HCT116 (cell line): ENCODE measurements at regions not wholly inside any gene's neighbourhood (a gene's known extent, or its start where the extent isn't known, plus 50 kb on each side); places are given as distances from the start of the nearest gene placed in this dataset.

ENCODE experiments used
- ATAC-seq: fragments of 200-7000 bp; cut with Tn5 transposase; 2 replicates; pipeline ENCODE4 v1.9.1; 2020; ENCODE audit warnings: mild to moderate bottlenecking, moderate library complexity
- BruUV-seq: library from RNA; stranded (reverse); fragments of 400-500 nt; replicated peaks from 2 replicates; lab custom pipeline; 2021; lab: Mats Ljungman, UMichigan
- CTCF ChIA-PET: fragments of 300-600 bp; sonication (Branson Sonifier 250); formaldehyde crosslinking; loops from one replicate; lab custom pipeline; 2021; ENCODE audit warnings: antibody characterized with exemption; lab: Charles Lee
- POLR2A ChIA-PET: fragments of 300-600, 350-600 bp; sonication (Branson Sonifier 250); formaldehyde crosslinking; loops from one replicate; lab custom pipeline; 2021; ENCODE audit warnings: antibody characterized with exemption; lab: Charles Lee
- RAD21 ChIA-PET, 2 experiments: fragments of 300-600 bp; sonication (Branson Sonifier 250); formaldehyde crosslinking; loops; one replicate each; lab custom pipeline; 2023; ENCODE audit warnings: low total read pairs in 2 of 2; ENCODE audit not compliant: uncharacterized antibody in 2 of 2, unreplicated experiment in 2 of 2, low non-redundant PET in 1 of 2; lab: Charles Lee
- DNase-seq: peaks from one replicate; pipeline ENCODE4 v3.0.0-alpha.2; 2010; ENCODE audit warnings: low read depth, low spot score
- H2AFZ ChIP-seq: fragments of 200-600 bp; shearing (Covaris generic), sonication (generic); 2 replicates; pipeline ENCODE4 v1.6.1; 2017; ENCODE audit warnings: low read depth, mixed run types, mixed read lengths, antibody characterized with exemption, low read length; ENCODE audit not compliant: poor library complexity, severe bottlenecking
- H3K27ac ChIP-seq: 2 replicates; pipeline ENCODE4 v1.5.1; 2012; ENCODE audit warnings: low read depth, low read length
- H3K27me3 ChIP-seq: fragments of 200-600 bp; sonication (generic); 2 replicates; pipeline ENCODE4 v1.6.1; 2016; ENCODE audit warnings: mixed run types, low read length, mixed read lengths; ENCODE audit not compliant: insufficient read depth
- H3K36me3 ChIP-seq, 2 experiments: fragments of 200-500 bp in 1 of 2; fragments of 200-600 bp in 1 of 2; sonication (Bioruptor generic) in 1 of 2; sonication (generic) in 1 of 2; 2 replicates each; pipeline versions ENCODE4 v1.5.1 to v1.6.1; 2014 to 2016; ENCODE audit warnings: low read length in 2 of 2, inconsistent platforms in 1 of 2, mixed read lengths in 1 of 2, mixed run types in 1 of 2; ENCODE audit not compliant: insufficient read depth in 2 of 2, control insufficient read depth in 1 of 2
- H3K4me1 ChIP-seq, 2 experiments: fragments of 200-600 bp in 1 of 2; sonication (generic) in 1 of 2; 2 replicates each; pipeline versions ENCODE4 v1.5.1 to v1.6.1; 2012 to 2017; ENCODE audit warnings: low read length in 2 of 2, inconsistent platforms in 1 of 2, mild to moderate bottlenecking in 1 of 2, mixed read lengths in 1 of 2, mixed run types in 1 of 2, moderate library complexity in 1 of 2; ENCODE audit not compliant: insufficient read depth in 2 of 2, control insufficient read depth in 1 of 2
- H3K4me2 ChIP-seq: fragments of 200-600 bp; sonication (generic); 2 replicates; pipeline ENCODE4 v1.6.1; 2017; ENCODE audit warnings: mixed run types, low read length, mixed read lengths
- H3K4me3 ChIP-seq, 2 experiments: fragments of 200-600 bp in 1 of 2; sonication (generic) in 1 of 2; replicated peaks in 1 of 2; 2 replicates each; pipeline ENCODE4 v1.5.1; 2011 to 2016; ENCODE audit warnings: low read length in 2 of 2, control low read depth in 1 of 2, low read depth in 1 of 2, mild to moderate bottlenecking in 1 of 2, mixed read lengths in 1 of 2, mixed run types in 1 of 2
- H3K79me2 ChIP-seq: fragments of 200-600 bp; sonication (generic); 2 replicates; pipeline ENCODE4 v1.6.1; 2017; ENCODE audit warnings: mild to moderate bottlenecking, mixed run types, low read length, moderate library complexity, mixed read lengths; ENCODE audit not compliant: insufficient read depth
- H3K9ac ChIP-seq: fragments of 200-600 bp; sonication (generic); 2 replicates; pipeline ENCODE4 v1.6.1; 2016; ENCODE audit warnings: low read length, mixed read lengths
- H3K9me2 ChIP-seq: fragments of 200-600 bp; sonication (generic), shearing (Covaris generic); 2 replicates; pipeline ENCODE4 v1.6.1; 2017; ENCODE audit warnings: mixed run types, mild to moderate bottlenecking, moderate library complexity; ENCODE audit not compliant: insufficient read depth
- H3K9me3 ChIP-seq, 2 experiments: fragments of 200-500 bp in 1 of 2; fragments of 200-600 bp in 1 of 2; sonication (Bioruptor generic) in 1 of 2; sonication (generic) in 1 of 2; 2 replicates each; pipeline ENCODE4 v1.6.1; 2014 to 2017; ENCODE audit warnings: low read length in 2 of 2, mixed read lengths in 2 of 2, inconsistent platforms in 1 of 2, low read depth in 1 of 2, mild to moderate bottlenecking in 1 of 2, mixed run types in 1 of 2, moderate library complexity in 1 of 2; ENCODE audit not compliant: control insufficient read depth in 1 of 2, insufficient read depth in 1 of 2
- H4K20me1 ChIP-seq: fragments of 200-600 bp; sonication (generic), shearing (Covaris generic); 2 replicates; pipeline ENCODE4 v1.6.1; 2017; ENCODE audit warnings: mixed run types, mild to moderate bottlenecking, moderate library complexity; ENCODE audit not compliant: insufficient read depth
- ATF3 ChIP-seq: IDR thresholded peaks from 2 replicates; pipeline ENCODE4 v1.6.1; 2012
- CBX3 ChIP-seq: IDR thresholded peaks from 2 replicates; pipeline ENCODE4 v1.6.1; 2012; ENCODE audit warnings: low read depth
- CEBPB ChIP-seq: IDR thresholded peaks from 2 replicates; pipeline ENCODE4 v1.6.1; 2012; ENCODE audit warnings: low read depth
- CTCF ChIP-seq, 3 experiments: fragments of 200-600 bp in 1 of 3; sonication (generic) in 1 of 3; IDR thresholded peaks in 2 of 3; conservative IDR thresholded peaks in 1 of 3; 2 replicates each; pipeline ENCODE4 v1.5.1; 2012 to 2017; ENCODE audit warnings: low read depth in 2 of 3, low read length in 2 of 3, antibody characterized with exemption in 1 of 3, borderline replicate concordance in 1 of 3, control low read depth in 1 of 3, mild to moderate bottlenecking in 1 of 3, mixed read lengths in 1 of 3, mixed run types in 1 of 3, moderate library complexity in 1 of 3; ENCODE audit not compliant: insufficient read depth in 1 of 3
- ELF1 ChIP-seq: IDR thresholded peaks from 2 replicates; pipeline ENCODE4 v1.6.1; 2012; ENCODE audit warnings: low read depth, borderline replicate concordance
- EZH2 ChIP-seq: fragments of 200-600 bp; sonication (generic); IDR thresholded peaks from 2 replicates; pipeline ENCODE4 v1.6.1; 2017; ENCODE audit warnings: antibody characterized with exemption, mixed run types
- EZH2phosphoT487 ChIP-seq: fragments of 200-600 bp; IDR thresholded peaks from 2 replicates; pipeline ENCODE4 v1.6.1; 2018; ENCODE audit warnings: antibody characterized with exemption, borderline replicate concordance
- FOSL1 ChIP-seq: IDR thresholded peaks from 2 replicates; pipeline ENCODE4 v1.6.1; 2012; ENCODE audit warnings: low read depth
- JUND ChIP-seq: IDR thresholded peaks from 2 replicates; pipeline ENCODE4 v1.6.1; 2012
- MAX ChIP-seq: IDR thresholded peaks from 2 replicates; pipeline ENCODE4 v1.6.1; 2012
- POLR2AphosphoS5 ChIP-seq: IDR thresholded peaks from 2 replicates; pipeline ENCODE4 v1.6.1; 2011; ENCODE audit warnings: mild to moderate bottlenecking, low read depth, low read length, moderate library complexity
- RAD21 ChIP-seq: IDR thresholded peaks from 2 replicates; pipeline ENCODE4 v1.6.1; 2012; ENCODE audit warnings: low read depth, mild to moderate bottlenecking
- REST ChIP-seq: IDR thresholded peaks from 2 replicates; pipeline ENCODE4 v1.6.1; 2012; ENCODE audit warnings: low read depth
- SIN3A ChIP-seq: IDR thresholded peaks from 2 replicates; pipeline ENCODE4 v1.6.1; 2012; ENCODE audit warnings: low read depth
- SP1 ChIP-seq: IDR thresholded peaks from 2 replicates; pipeline ENCODE4 v1.6.1; 2012; ENCODE audit warnings: low read depth
- TCF7L2 ChIP-seq: IDR thresholded peaks from 2 replicates; pipeline ENCODE4 v1.7.0; 2011; ENCODE audit warnings: borderline replicate concordance, inconsistent platforms; ENCODE audit not compliant: insufficient read depth, insufficient read length; ENCODE audit errors: extremely low read depth
- YY1 ChIP-seq: IDR thresholded peaks from 2 replicates; pipeline ENCODE4 v1.6.1; 2011; ENCODE audit warnings: low read length, low read depth, moderate library complexity, mild to moderate bottlenecking; ENCODE audit not compliant: insufficient replicate concordance; ENCODE audit errors: extremely low read depth
- ZBTB33 ChIP-seq: IDR thresholded peaks from 2 replicates; pipeline ENCODE4 v1.6.1; 2011; ENCODE audit warnings: mild to moderate bottlenecking, low read length, moderate library complexity; ENCODE audit not compliant: insufficient replicate concordance; ENCODE audit errors: extremely low read depth
- ZFX ChIP-seq: fragments of 450-650 bp; IDR thresholded peaks from 2 replicates; pipeline ENCODE4 v1.6.1; 2017
- ZNF274 ChIP-seq: fragments of 200-500 bp; sonication (Bioruptor generic); IDR thresholded peaks from 2 replicates; pipeline ENCODE4 v1.6.1; 2014; ENCODE audit warnings: mild to moderate bottlenecking, low read depth, low read length, inconsistent platforms
- intact Hi-C: fragments of 100-400 bp; cut with micrococcal nuclease; formaldehyde crosslinking; loops from 2 replicates; pipeline ENCODE4 v1.10.0; 2022

- Histone ChIP-seq H3K27ac (no peak overlapping the region), H3K4me2 (no peak overlapping the region), H3K36me3 (no peaks in the 10 kb centered on the region), H3K4me1 (0 out of 4 replicates have a peak, but pooled peaks cover 0 to 3% of the 10 kb centered on the region in 2 experiments), H3K4me3 (no peak overlapping the region), H4K20me1 (no peaks in the 10 kb centered on the region), H3K9ac (no peak overlapping the region), H3K79me2 (no peaks in the 10 kb centered on the region), H3K27me3 (no peaks in the 10 kb centered on the region), H3K9me2 (no peaks in the 10 kb centered on the region), H2AFZ (no peak overlapping the region), H3K9me3 (no peaks in the 10 kb centered on the region)
- ATAC-seq: no peak
- CTCF ChIA-PET: no interaction called here
- intact Hi-C loops: no loop called here
- TF ChIP-seq CBX3: no peak
- TF ChIP-seq JUND: no peak
- TF ChIP-seq RAD21: no peak
- TF ChIP-seq CEBPB: no peak
- TF ChIP-seq EZH2phosphoT487: no peak
- TF ChIP-seq REST: no peak
- TF ChIP-seq POLR2AphosphoS5: no peak
- no peak for TF ChIP-seq EZH2
- no peak for TF ChIP-seq TCF7L2
- TF ChIP-seq ZNF274: no peak
- TF ChIP-seq FOSL1: no peak
- no peak for TF ChIP-seq ATF3
- TF ChIP-seq SP1: no peak
- no peak for TF ChIP-seq SIN3A
- TF ChIP-seq YY1: no peak
- TF ChIP-seq ZFX: no peak
- TF ChIP-seq ZBTB33: no peak
- TF ChIP-seq MAX: no peak
- TF ChIP-seq CTCF (IDR thresholded peaks at IDR 0.05 in 2 of 3, conservative IDR thresholded peaks at IDR 0.05 in 1 of 3; ENCODE audit: borderline replicate concordance in 1 of 3, insufficient read depth in 1 of 3, low read depth in 2 of 3, low read length in 2 of 3): no peak
- TF ChIP-seq ELF1: no peak
- POLR2A ChIA-PET: no interaction called here
- DNase-seq: no peak
- RAD21 ChIA-PET: no interaction called here
- BruUV-seq: no TSS peak
These were observed 807.2 kb downstream of the GLUD2 start for GRCh38 chrX:121854614-121854911.
